ENCODE measurements at regions not wholly inside any gene's neighbourhood (a gene's known extent, or its start where the extent isn't known, plus 50 kb on each side); places are given as distances from the start of the nearest gene placed in this dataset.

GRCh38 chr3:99365396-99365795, 273.0 kb upstream of the COL8A1 start:
- TF ChIP-seq, protein P1, sequence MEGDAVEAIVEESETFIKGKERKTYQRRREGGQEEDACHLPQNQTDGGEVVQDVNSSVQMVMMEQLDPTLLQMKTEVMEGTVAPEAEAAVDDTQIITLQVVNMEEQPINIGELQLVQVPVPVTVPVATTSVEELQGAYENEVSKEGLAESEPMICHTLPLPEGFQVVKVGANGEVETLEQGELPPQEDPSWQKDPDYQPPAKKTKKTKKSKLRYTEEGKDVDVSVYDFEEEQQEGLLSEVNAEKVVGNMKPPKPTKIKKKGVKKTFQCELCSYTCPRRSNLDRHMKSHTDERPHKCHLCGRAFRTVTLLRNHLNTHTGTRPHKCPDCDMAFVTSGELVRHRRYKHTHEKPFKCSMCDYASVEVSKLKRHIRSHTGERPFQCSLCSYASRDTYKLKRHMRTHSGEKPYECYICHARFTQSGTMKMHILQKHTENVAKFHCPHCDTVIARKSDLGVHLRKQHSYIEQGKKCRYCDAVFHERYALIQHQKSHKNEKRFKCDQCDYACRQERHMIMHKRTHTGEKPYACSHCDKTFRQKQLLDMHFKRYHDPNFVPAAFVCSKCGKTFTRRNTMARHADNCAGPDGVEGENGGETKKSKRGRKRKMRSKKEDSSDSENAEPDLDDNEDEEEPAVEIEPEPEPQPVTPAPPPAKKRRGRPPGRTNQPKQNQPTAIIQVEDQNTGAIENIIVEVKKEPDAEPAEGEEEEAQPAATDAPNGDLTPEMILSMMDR (IDR thresholded peaks at IDR 0.05; ENCODE audit: poor library complexity, severe bottlenecking): no peak
- no peak for TF ChIP-seq EZH2 (IDR thresholded peaks at IDR 0.05; ENCODE audit: borderline replicate concordance, insufficient read depth, low read length, poor library complexity, severe bottlenecking)
- TF ChIP-seq, protein P2, sequence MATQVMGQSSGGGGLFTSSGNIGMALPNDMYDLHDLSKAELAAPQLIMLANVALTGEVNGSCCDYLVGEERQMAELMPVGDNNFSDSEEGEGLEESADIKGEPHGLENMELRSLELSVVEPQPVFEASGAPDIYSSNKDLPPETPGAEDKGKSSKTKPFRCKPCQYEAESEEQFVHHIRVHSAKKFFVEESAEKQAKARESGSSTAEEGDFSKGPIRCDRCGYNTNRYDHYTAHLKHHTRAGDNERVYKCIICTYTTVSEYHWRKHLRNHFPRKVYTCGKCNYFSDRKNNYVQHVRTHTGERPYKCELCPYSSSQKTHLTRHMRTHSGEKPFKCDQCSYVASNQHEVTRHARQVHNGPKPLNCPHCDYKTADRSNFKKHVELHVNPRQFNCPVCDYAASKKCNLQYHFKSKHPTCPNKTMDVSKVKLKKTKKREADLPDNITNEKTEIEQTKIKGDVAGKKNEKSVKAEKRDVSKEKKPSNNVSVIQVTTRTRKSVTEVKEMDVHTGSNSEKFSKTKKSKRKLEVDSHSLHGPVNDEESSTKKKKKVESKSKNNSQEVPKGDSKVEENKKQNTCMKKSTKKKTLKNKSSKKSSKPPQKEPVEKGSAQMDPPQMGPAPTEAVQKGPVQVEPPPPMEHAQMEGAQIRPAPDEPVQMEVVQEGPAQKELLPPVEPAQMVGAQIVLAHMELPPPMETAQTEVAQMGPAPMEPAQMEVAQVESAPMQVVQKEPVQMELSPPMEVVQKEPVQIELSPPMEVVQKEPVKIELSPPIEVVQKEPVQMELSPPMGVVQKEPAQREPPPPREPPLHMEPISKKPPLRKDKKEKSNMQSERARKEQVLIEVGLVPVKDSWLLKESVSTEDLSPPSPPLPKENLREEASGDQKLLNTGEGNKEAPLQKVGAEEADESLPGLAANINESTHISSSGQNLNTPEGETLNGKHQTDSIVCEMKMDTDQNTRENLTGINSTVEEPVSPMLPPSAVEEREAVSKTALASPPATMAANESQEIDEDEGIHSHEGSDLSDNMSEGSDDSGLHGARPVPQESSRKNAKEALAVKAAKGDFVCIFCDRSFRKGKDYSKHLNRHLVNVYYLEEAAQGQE (IDR thresholded peaks at IDR 0.05; ENCODE audit: borderline replicate concordance): no peak
- no peak for TF ChIP-seq POLR2AphosphoS5 (IDR thresholded peaks at IDR 0.05)
- TF ChIP-seq SMC3 (conservative IDR thresholded peaks at IDR 0.05; ENCODE audit: poor library complexity): no peak
- no peak for TF ChIP-seq EP300 (conservative IDR thresholded peaks at IDR 0.05; ENCODE audit: poor library complexity, severe bottlenecking)
- no peak for TF ChIP-seq RAD21 (conservative IDR thresholded peaks at IDR 0.05)
- TF ChIP-seq TAF1 (IDR thresholded peaks at IDR 0.05; ENCODE audit: low read depth): no peak
- no peak for TF ChIP-seq MXI1 (conservative IDR thresholded peaks at IDR 0.05; ENCODE audit: poor library complexity, severe bottlenecking)

Measured in neural cell (in vitro differentiated cells).